Calu3 (cell line): ENCODE measurements at regions not wholly inside any gene's neighbourhood (a gene's known extent, or its start where the extent isn't known, plus 50 kb on each side); places are given as distances from the start of the nearest gene placed in this dataset.

Source experiments
- BruUV-seq: library from RNA; stranded (reverse); fragments of 400-500 nt; replicated peaks from 2 replicates; lab custom pipeline; 2021; lab: Mats Ljungman, UMichigan
- CTCF ChIA-PET: fragments of 300-600 bp; sonication (Branson Sonifier 250); formaldehyde crosslinking; loops from one replicate; lab custom pipeline; 2022; ENCODE audit warnings: antibody characterized with exemption; lab: Charles Lee
- DNase-seq: peaks from one replicate; pipeline ENCODE4 v3.0.0; 2022
- H3K27ac Mint-ChIP-seq: one replicate; pipeline ENCODE4 v1.8.0; 2022; ENCODE audit warnings: mixed read lengths; ENCODE audit not compliant: unreplicated experiment
- H3K27me3 Mint-ChIP-seq: one replicate; pipeline ENCODE4 v1.8.0; 2022; ENCODE audit warnings: mixed read lengths; ENCODE audit not compliant: unreplicated experiment
- H3K36me3 Mint-ChIP-seq: one replicate; pipeline ENCODE4 v1.8.0; 2022; ENCODE audit warnings: mild to moderate bottlenecking, moderate library complexity, mixed read lengths; ENCODE audit not compliant: insufficient read depth, unreplicated experiment
- H3K4me1 Mint-ChIP-seq: one replicate; pipeline ENCODE4 v1.8.0; 2022; ENCODE audit warnings: mild to moderate bottlenecking, low read depth, mixed read lengths; ENCODE audit not compliant: unreplicated experiment
- H3K4me3 Mint-ChIP-seq: one replicate; pipeline ENCODE4 v1.8.0; 2022; ENCODE audit warnings: mild to moderate bottlenecking, low read depth, moderate library complexity, mixed read lengths; ENCODE audit not compliant: unreplicated experiment
- H3K9me3 Mint-ChIP-seq: one replicate; pipeline ENCODE4 v1.8.0; 2022; ENCODE audit warnings: low read depth, mixed read lengths; ENCODE audit not compliant: unreplicated experiment
- intact Hi-C: fragments of 100-400 bp; cut with micrococcal nuclease; formaldehyde crosslinking; loops from one replicate; pipeline ENCODE4 v1.10.0; 2022; ENCODE audit not compliant: unreplicated experiment
- TF ChIP-seq, protein P1 (sequence below): fragments of 200-600 bp; IDR thresholded peaks from one replicate; pipeline ENCODE4 v1.8.0; 2022; ENCODE audit warnings: antibody characterized with exemption; ENCODE audit not compliant: unreplicated experiment

DNA sequence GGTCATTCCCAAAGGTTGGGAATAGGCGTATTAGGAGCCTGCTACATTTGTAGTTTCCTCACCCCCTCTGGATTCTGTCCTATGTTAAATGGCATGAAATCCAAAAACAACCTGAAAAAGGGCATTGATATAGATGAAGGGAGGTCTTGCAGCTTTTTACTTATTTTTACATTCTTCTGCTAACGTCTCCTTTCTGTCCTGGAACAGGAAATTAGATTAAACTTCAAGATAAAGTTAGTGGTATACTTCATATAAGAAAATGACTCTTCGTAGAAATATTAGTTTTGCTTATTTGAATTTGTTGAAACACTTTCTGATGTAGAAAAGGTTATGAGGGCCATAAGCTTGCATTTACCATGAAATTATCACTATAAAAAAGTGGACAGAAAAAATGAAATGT is 694.5 kb downstream of the ADCYAP1 start:
- intact Hi-C loops: no loop called here
- Mint-ChIP-seq H3K4me3 (no peak overlapping the region), H3K4me1 (no peaks in the 10 kb centered on the region), H3K9me3 (no peaks in the 10 kb centered on the region), H3K27ac (no peak overlapping the region), H3K36me3 (no peaks in the 10 kb centered on the region), H3K27me3 (peaks cover 11% of the 10 kb centered on the region)
- no peak for DNase-seq
- BruUV-seq: no TSS peak
- TF ChIP-seq, protein P1, sequence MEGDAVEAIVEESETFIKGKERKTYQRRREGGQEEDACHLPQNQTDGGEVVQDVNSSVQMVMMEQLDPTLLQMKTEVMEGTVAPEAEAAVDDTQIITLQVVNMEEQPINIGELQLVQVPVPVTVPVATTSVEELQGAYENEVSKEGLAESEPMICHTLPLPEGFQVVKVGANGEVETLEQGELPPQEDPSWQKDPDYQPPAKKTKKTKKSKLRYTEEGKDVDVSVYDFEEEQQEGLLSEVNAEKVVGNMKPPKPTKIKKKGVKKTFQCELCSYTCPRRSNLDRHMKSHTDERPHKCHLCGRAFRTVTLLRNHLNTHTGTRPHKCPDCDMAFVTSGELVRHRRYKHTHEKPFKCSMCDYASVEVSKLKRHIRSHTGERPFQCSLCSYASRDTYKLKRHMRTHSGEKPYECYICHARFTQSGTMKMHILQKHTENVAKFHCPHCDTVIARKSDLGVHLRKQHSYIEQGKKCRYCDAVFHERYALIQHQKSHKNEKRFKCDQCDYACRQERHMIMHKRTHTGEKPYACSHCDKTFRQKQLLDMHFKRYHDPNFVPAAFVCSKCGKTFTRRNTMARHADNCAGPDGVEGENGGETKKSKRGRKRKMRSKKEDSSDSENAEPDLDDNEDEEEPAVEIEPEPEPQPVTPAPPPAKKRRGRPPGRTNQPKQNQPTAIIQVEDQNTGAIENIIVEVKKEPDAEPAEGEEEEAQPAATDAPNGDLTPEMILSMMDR: no peak
- CTCF ChIA-PET: no interaction called here

DNA sequence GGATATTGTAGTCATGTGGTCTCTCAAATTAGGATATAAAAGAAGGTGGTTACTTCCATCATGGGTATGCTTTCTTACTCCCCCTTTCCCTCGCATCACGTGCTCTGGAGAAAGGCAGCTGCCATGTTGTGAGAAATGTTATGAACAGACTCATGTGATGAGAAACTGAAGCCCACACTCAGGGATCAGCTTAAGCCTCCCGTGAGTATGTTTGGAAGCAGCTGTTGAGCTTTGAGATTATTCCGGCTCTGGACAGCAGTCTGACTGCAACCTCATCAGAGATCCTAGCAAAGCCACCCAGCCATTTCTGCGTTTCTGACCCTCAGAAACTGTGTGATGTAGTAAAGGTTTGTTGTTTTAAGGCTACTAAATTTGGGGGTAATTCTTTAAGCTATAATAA is 700.1 kb downstream of the ADCYAP1 start:
- intact Hi-C loops: no loop called here
- Mint-ChIP-seq H3K4me1 (no peaks in the 10 kb centered on the region), H3K27me3 (peaks cover 11% of the 10 kb centered on the region), H3K4me3 (no peak overlapping the region), H3K27ac (no peak overlapping the region), H3K9me3 (no peaks in the 10 kb centered on the region), H3K36me3 (no peaks in the 10 kb centered on the region)
- TF ChIP-seq, protein P1: no peak
- no peak for DNase-seq
- no TSS peak for BruUV-seq
- CTCF ChIA-PET: no interaction called here

DNA sequence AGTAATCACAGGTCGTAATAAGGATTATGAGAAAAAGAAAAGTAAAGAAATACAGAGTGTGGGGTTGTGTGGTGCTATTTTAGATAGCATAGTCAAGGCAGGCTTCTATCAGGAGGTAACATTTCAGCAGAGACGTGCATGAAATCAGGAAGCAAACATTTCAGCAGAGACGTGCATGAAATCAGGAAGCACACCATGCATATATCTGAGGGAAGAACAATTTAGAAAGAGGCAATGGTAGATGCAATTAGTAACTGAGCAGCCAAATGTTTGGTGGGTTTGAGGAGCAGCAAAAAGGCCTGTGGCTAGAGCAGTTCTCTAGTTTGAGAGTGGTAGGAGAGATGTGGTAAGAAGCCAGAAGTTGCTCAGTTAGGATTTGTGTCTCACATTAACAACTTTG is 713.7 kb downstream of the ADCYAP1 start:
- no peak overlapping the region for H3K4me3 Mint-ChIP-seq
- H3K27ac Mint-ChIP-seq: no peak overlapping the region
- TF ChIP-seq, protein P1: no peak
- BruUV-seq: no TSS peak
- no peaks in the 10 kb centered on the region for H3K36me3 Mint-ChIP-seq
- no peaks in the 10 kb centered on the region for H3K4me1 Mint-ChIP-seq
- peaks cover 10% of the 10 kb centered on the region for H3K9me3 Mint-ChIP-seq
- CTCF ChIA-PET: no interaction called here
- intact Hi-C loops: no loop called here
- DNase-seq: no peak
- no peaks in the 10 kb centered on the region for H3K27me3 Mint-ChIP-seq

DNA sequence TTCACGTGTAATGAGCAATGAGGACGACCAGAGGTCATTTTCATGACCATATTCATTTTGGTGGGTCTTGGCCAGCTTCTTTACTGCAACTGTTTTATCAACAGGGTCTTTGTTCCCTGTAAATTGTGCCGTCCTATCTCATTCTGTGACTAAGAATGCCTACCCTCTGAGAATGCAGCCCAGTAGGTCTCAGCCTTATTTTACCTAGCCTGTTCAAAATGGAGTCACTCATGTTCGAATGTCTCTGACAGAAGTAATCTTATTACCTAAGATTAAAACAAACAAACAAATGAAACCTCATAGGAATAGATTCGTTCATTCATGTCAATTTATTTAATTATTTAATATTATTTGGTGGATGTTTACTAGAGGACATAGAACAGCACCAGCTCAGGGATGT is 714.8 kb downstream of the ADCYAP1 start:
- no peaks in the 10 kb centered on the region for H3K4me1 Mint-ChIP-seq

More for the DNA sequence above, 714.8 kb downstream of the ADCYAP1 start:
- no TSS peak for BruUV-seq
- H3K36me3 Mint-ChIP-seq: no peaks in the 10 kb centered on the region
- H3K9me3 Mint-ChIP-seq: peaks cover 10% of the 10 kb centered on the region
- no peaks in the 10 kb centered on the region for H3K27me3 Mint-ChIP-seq
- CTCF ChIA-PET: no interaction called here
- TF ChIP-seq, protein P1: no peak
- no peak for DNase-seq
- no peak overlapping the region for H3K4me3 Mint-ChIP-seq
- no peak overlapping the region for H3K27ac Mint-ChIP-seq
- intact Hi-C loops: no loop called here
